ENCODE measurements at regions not wholly inside any gene's neighbourhood (a gene's known extent, or its start where the extent isn't known, plus 50 kb on each side); places are given as distances from the start of the nearest gene placed in this dataset.

- TF ChIP-seq CTCF (IDR thresholded peaks at IDR 0.05) = no peak
- TF ChIP-seq POLR2A (IDR thresholded peaks at IDR 0.05) = no peak
Observed at GRCh38 chr5:123882319-123882964, 370.5 kb downstream of the CSNK1G3 start.
